H1 (cell line): ENCODE measurements at regions not wholly inside any gene's neighbourhood (a gene's known extent, or its start where the extent isn't known, plus 50 kb on each side); places are given as distances from the start of the nearest gene placed in this dataset.

Experiments
- ASH2L ChIP-seq: fragments of 200-600, 300-600 bp; sonication (generic); IDR thresholded peaks from one replicate; pipeline ENCODE4 v1.7.1; 2017; ENCODE audit warnings: low read length
- BCL11A ChIP-seq, 2 experiments: IDR thresholded peaks; one replicate each; pipeline ENCODE4 v1.6.1; 2011; ENCODE audit warnings: low read depth in 2 of 2, low read length in 2 of 2, mild to moderate bottlenecking in 2 of 2
- CTCF ChIP-seq, 3 experiments: IDR thresholded peaks; 1 replicate in 2 of 3; 2 replicates in 1 of 3; pipeline versions ENCODE4 v1.5.1 to v1.6.1; 2011; ENCODE audit warnings: low read length in 3 of 3, mild to moderate bottlenecking in 3 of 3, inconsistent platforms in 2 of 3, low read depth in 1 of 3, moderate library complexity in 1 of 3; ENCODE audit not compliant: insufficient read depth in 1 of 3; ENCODE audit errors: control extremely low read depth in 1 of 3
- RXRA ChIP-seq: IDR thresholded peaks from 2 replicates; pipeline ENCODE4 v1.6.1; 2011; ENCODE audit warnings: low read depth, mild to moderate bottlenecking, low read length, moderate library complexity; ENCODE audit not compliant: insufficient read depth
- SAP30 ChIP-seq: fragments of 300-600 bp; sonication (generic); IDR thresholded peaks from 2 replicates; pipeline ENCODE4 v1.7.1; 2012; ENCODE audit warnings: low read length, moderate library complexity, mild to moderate bottlenecking, inconsistent platforms; ENCODE audit not compliant: insufficient read depth, insufficient replicate concordance

GRCh38 chr1:229150518-229150917 lies 120.4 kb upstream of the RAB4A start:
- TF ChIP-seq SAP30 = no peak
- no peak for TF ChIP-seq RXRA
- no peak for TF ChIP-seq BCL11A (IDR thresholded peaks at IDR 0.05; ENCODE audit: low read depth in 2 of 2, low read length in 2 of 2)
- TF ChIP-seq ASH2L = no peak
- TF ChIP-seq CTCF (IDR thresholded peaks at IDR 0.05; ENCODE audit: control extremely low read depth in 1 of 3, insufficient read depth in 1 of 3, low read depth in 1 of 3, low read length in 3 of 3) = no peak
